Lower leg skin (tissue), 3 donors: ENCODE measurements at regions not wholly inside any gene's neighbourhood (a gene's known extent, or its start where the extent isn't known, plus 50 kb on each side); places are given as distances from the start of the nearest gene placed in this dataset.

Experiments used
- CTCF ChIP-seq, 3 donors: fragments of 450-650 bp; IDR thresholded peaks; one replicate each; pipeline ENCODE4 v1.5.1; 2016; ENCODE audit warnings: antibody characterized with exemption in 3 of 3, mild to moderate bottlenecking in 3 of 3, moderate library complexity in 2 of 3
- POLR2A ChIP-seq, 2 donors: fragments of 450-650 bp; IDR thresholded peaks; one replicate each; pipeline ENCODE4 v1.6.1; 2016 to 2017; ENCODE audit warnings: antibody characterized with exemption in 2 of 2, mild to moderate bottlenecking in 1 of 2, moderate library complexity in 1 of 2

- TF ChIP-seq CTCF (IDR thresholded peaks at IDR 0.05) (no peak), POLR2A (IDR thresholded peaks at IDR 0.05) (no peak)
Measured at GRCh38 chr5:93252165-93252564, 328.9 kb downstream of the NR2F1-AS1 start.
